H1 (cell line): ENCODE measurements at regions not wholly inside any gene's neighbourhood (a gene's known extent, or its start where the extent isn't known, plus 50 kb on each side); places are given as distances from the start of the nearest gene placed in this dataset.

Source experiments
- CTCF ChIA-PET: fragments of 300-600 bp; sonication (Branson Sonifier 250); formaldehyde crosslinking; loops from one replicate; lab custom pipeline; 2021; ENCODE audit not compliant: partially characterized antibody; lab: Charles Lee
- POLR2A ChIA-PET: fragments of 300-600 bp; sonication (Branson Sonifier 250); formaldehyde crosslinking; loops from one replicate; lab custom pipeline; 2021; ENCODE audit warnings: inconsistent platforms; ENCODE audit not compliant: partially characterized antibody; lab: Charles Lee
- DNase-seq, 2 experiments: peaks; one replicate each; pipeline versions ENCODE4 v3.0.0 to v3.0.0-alpha.2; 2010 to 2022; ENCODE audit warnings: low spot score in 2 of 2, low read depth in 1 of 2, mixed read lengths in 1 of 2
- FAIRE-seq: peaks from 2 replicates; lab custom pipeline; 2011; peaks lifted over from hg19 to GRCh38; lab: Jason Lieb, UNC
- H2AFZ ChIP-seq: 2 replicates; pipeline ENCODE4 v1.8.1; 2012; ENCODE audit warnings: low read length, inconsistent platforms
- H2AK5ac ChIP-seq: 2 replicates; pipeline ENCODE4 v1.6.1; 2013; ENCODE audit warnings: low read depth, low read length
- H2BK120ac ChIP-seq: replicated peaks from 2 replicates; pipeline ENCODE3; 2013; ENCODE audit warnings: low read depth, low read length, inconsistent platforms
- H2BK12ac ChIP-seq: 2 replicates; pipeline ENCODE4 v1.6.1; 2013; ENCODE audit warnings: low read depth, low read length
- H2BK15ac ChIP-seq: 2 replicates; pipeline ENCODE4 v1.6.1; 2013; ENCODE audit warnings: low read length
- H2BK20ac ChIP-seq: 2 replicates; pipeline ENCODE4 v1.6.1; 2013; ENCODE audit warnings: low read length
- H2BK5ac ChIP-seq: 2 replicates; pipeline ENCODE4 v1.6.1; 2013; ENCODE audit warnings: low read depth, low read length
- H3K14ac ChIP-seq: 2 replicates; pipeline ENCODE4 v1.6.1; 2013; ENCODE audit warnings: inconsistent platforms; ENCODE audit not compliant: insufficient read length
- H3K18ac ChIP-seq: 2 replicates; pipeline ENCODE4 v1.6.1; 2013; ENCODE audit warnings: low read length; ENCODE audit errors: extremely low read depth
- H3K23ac ChIP-seq: 2 replicates; pipeline ENCODE4 v1.6.1; 2013; ENCODE audit warnings: inconsistent platforms; ENCODE audit not compliant: insufficient read length
- H3K23me2 ChIP-seq: 2 replicates; pipeline ENCODE4 v1.6.1; 2013; ENCODE audit warnings: low read depth, low read length
- H3K27ac ChIP-seq: 2 replicates; pipeline ENCODE4 v1.6.1; 2011; ENCODE audit warnings: low read depth, low read length, inconsistent platforms
- H3K27me3 ChIP-seq, 4 experiments: replicated peaks in 1 of 4; 1 replicate in 1 of 4; 2 replicates in 3 of 4; pipeline versions ENCODE4 v1.6.1 to v1.8.1; 2011 to 2013; ENCODE audit warnings: low read length in 3 of 4, mild to moderate bottlenecking in 3 of 4, inconsistent platforms in 2 of 4, mixed read lengths in 2 of 4, moderate library complexity in 1 of 4; ENCODE audit not compliant: control insufficient read depth in 3 of 4, insufficient read depth in 3 of 4; ENCODE audit errors: extremely low read depth in 1 of 4
- H3K36me3 ChIP-seq, 4 experiments: 2 replicates each; pipeline versions ENCODE4 v1.6.1 to v1.8.1; 2011 to 2013; ENCODE audit warnings: mild to moderate bottlenecking in 4 of 4, low read length in 3 of 4, moderate library complexity in 2 of 4, control low read depth in 1 of 4, inconsistent platforms in 1 of 4; ENCODE audit not compliant: insufficient read depth in 4 of 4, control insufficient read depth in 2 of 4
- H3K4ac ChIP-seq: replicated peaks from 2 replicates; pipeline ENCODE3; 2013; ENCODE audit warnings: low read length, low read depth, mixed read lengths, inconsistent platforms; ENCODE audit not compliant: insufficient read length
- H3K4me1 ChIP-seq, 4 experiments: replicated peaks in 1 of 4; 1 replicate in 1 of 4; 2 replicates in 3 of 4; pipeline versions ENCODE4 v1.6.1 to v1.8.1; 2011 to 2013; ENCODE audit warnings: low read length in 3 of 4, inconsistent platforms in 2 of 4, mixed read lengths in 1 of 4; ENCODE audit not compliant: insufficient read depth in 4 of 4, control insufficient read depth in 3 of 4
- H3K4me2 ChIP-seq, 2 experiments: 2 replicates each; pipeline versions ENCODE4 v1.6.1 to v1.8.1; 2011 to 2013; ENCODE audit warnings: low read depth in 2 of 2, low read length in 2 of 2, control low read depth in 1 of 2, inconsistent platforms in 1 of 2, mild to moderate bottlenecking in 1 of 2; ENCODE audit not compliant: insufficient read depth in 1 of 2
- H3K4me3 ChIP-seq, 4 experiments: fragments of 200-600, 300-600 bp in 1 of 4; sonication (generic), shearing (Covaris generic), sonication (Bioruptor Twin) in 1 of 4; 2 replicates each; pipeline versions ENCODE4 v1.5.1 to v1.8.1; 2011 to 2016; ENCODE audit warnings: low read length in 4 of 4, low read depth in 3 of 4, control low read depth in 2 of 4, inconsistent platforms in 2 of 4, mild to moderate bottlenecking in 2 of 4, mixed read lengths in 1 of 4, moderate library complexity in 1 of 4; ENCODE audit not compliant: insufficient read depth in 2 of 4; ENCODE audit errors: extremely low read depth in 1 of 4
- H3K56ac ChIP-seq: replicated peaks from 2 replicates; pipeline ENCODE3; 2013; ENCODE audit warnings: low read depth, mild to moderate bottlenecking, mixed read lengths, low read length, inconsistent platforms; ENCODE audit not compliant: insufficient read length
- H3K79me1 ChIP-seq: 2 replicates; pipeline ENCODE4 v1.6.1; 2013; ENCODE audit warnings: low read depth, low read length, control low read depth
- H3K79me2 ChIP-seq, 2 experiments: 2 replicates each; pipeline versions ENCODE4 v1.6.1 to v1.8.1; 2012 to 2013; ENCODE audit warnings: low read length in 2 of 2, mild to moderate bottlenecking in 2 of 2, inconsistent platforms in 1 of 2; ENCODE audit not compliant: insufficient read depth in 2 of 2, control insufficient read depth in 1 of 2
- H3K9ac ChIP-seq, 4 experiments: replicated peaks in 1 of 4; 1 replicate in 1 of 4; 2 replicates in 3 of 4; pipeline versions ENCODE4 v1.6.1 to v1.8.1; 2011 to 2013; ENCODE audit warnings: low read depth in 3 of 4, low read length in 3 of 4, control low read depth in 2 of 4, mild to moderate bottlenecking in 2 of 4, moderate library complexity in 2 of 4, inconsistent platforms in 1 of 4; ENCODE audit errors: extremely low read depth in 1 of 4
- H3K9me3 ChIP-seq, 2 experiments: 2 replicates each; pipeline versions ENCODE4 v1.6.1 to v1.8.1; 2012 to 2013; ENCODE audit warnings: mild to moderate bottlenecking in 2 of 2, moderate library complexity in 2 of 2, control low read depth in 1 of 2, inconsistent platforms in 1 of 2, low read depth in 1 of 2, low read length in 1 of 2, mixed read lengths in 1 of 2; ENCODE audit not compliant: insufficient read depth in 2 of 2
- H4K20me1 ChIP-seq, 2 experiments: replicated peaks in 1 of 2; 2 replicates each; pipeline versions ENCODE3 to v1.8.1; 2011 to 2013; ENCODE audit warnings: inconsistent platforms in 2 of 2, low read length in 2 of 2, mild to moderate bottlenecking in 1 of 2; ENCODE audit not compliant: insufficient read depth in 2 of 2, control insufficient read depth in 1 of 2
- H4K5ac ChIP-seq: 2 replicates; pipeline ENCODE4 v1.6.1; 2013; ENCODE audit warnings: low read length, low read depth, mixed read lengths, inconsistent platforms; ENCODE audit not compliant: insufficient read length
- H4K8ac ChIP-seq: 2 replicates; pipeline ENCODE4 v1.8.0; 2013; ENCODE audit warnings: mild to moderate bottlenecking, moderate library complexity, low read length, inconsistent platforms; ENCODE audit not compliant: insufficient read depth; ENCODE audit errors: extremely low read depth
- H4K91ac ChIP-seq: replicated peaks from 2 replicates; pipeline ENCODE3; 2013; ENCODE audit warnings: low read length, mixed read lengths, inconsistent platforms; ENCODE audit not compliant: insufficient read length
- CEBPB ChIP-seq: IDR thresholded peaks from 2 replicates; pipeline ENCODE4 v1.6.1; 2012; ENCODE audit warnings: low read depth, low read length
- CHD1 ChIP-seq: IDR thresholded peaks from 2 replicates; pipeline ENCODE4 v1.6.1; 2012; ENCODE audit warnings: low read depth, low read length, improper control_type of control experiment
- GTF2F1 ChIP-seq: IDR thresholded peaks from 2 replicates; pipeline ENCODE4 v1.6.1; 2012; ENCODE audit warnings: low read depth, low read length, improper control_type of control experiment, borderline replicate concordance
- JUND ChIP-seq: IDR thresholded peaks from 2 replicates; pipeline ENCODE4 v1.6.1; 2011; ENCODE audit warnings: mild to moderate bottlenecking, improper control_type of control experiment, low read length
- NRF1 ChIP-seq: IDR thresholded peaks from 2 replicates; pipeline ENCODE4 v1.6.1; 2011; ENCODE audit warnings: mild to moderate bottlenecking, low read depth, low read length, improper control_type of control experiment
- POU5F1 ChIP-seq: IDR thresholded peaks from 2 replicates; pipeline ENCODE4 v1.6.1; 2011; ENCODE audit warnings: low read depth, mild to moderate bottlenecking, low read length, moderate library complexity
- RAD21 ChIP-seq, 2 experiments: IDR thresholded peaks in 1 of 2; conservative IDR thresholded peaks in 1 of 2; 2 replicates each; pipeline ENCODE4 v1.6.1; 2011; ENCODE audit warnings: low read depth in 2 of 2, low read length in 2 of 2, improper control_type of control experiment in 1 of 2, inconsistent platforms in 1 of 2, mild to moderate bottlenecking in 1 of 2, moderate library complexity in 1 of 2
- RNF2 ChIP-seq: fragments of 200-900, 300-1000 bp; sonication (generic); IDR thresholded peaks from 2 replicates; pipeline ENCODE4 v1.7.1; 2016; ENCODE audit warnings: borderline replicate concordance, low read depth, mild to moderate bottlenecking, antibody characterized with exemption, low read length; ENCODE audit not compliant: poor library complexity, severe bottlenecking; ENCODE audit errors: missing control alignments
- RXRA ChIP-seq: IDR thresholded peaks from 2 replicates; pipeline ENCODE4 v1.6.1; 2011; ENCODE audit warnings: low read depth, mild to moderate bottlenecking, low read length, moderate library complexity; ENCODE audit not compliant: insufficient read depth
- SIX5 ChIP-seq: IDR thresholded peaks from 2 replicates; pipeline ENCODE4 v1.6.1; 2011; ENCODE audit warnings: mild to moderate bottlenecking, low read depth, low read length
- SP4 ChIP-seq: IDR thresholded peaks from 2 replicates; pipeline ENCODE4 v1.6.1; 2012; ENCODE audit warnings: low read length, inconsistent platforms
- ZNF274 ChIP-seq: IDR thresholded peaks from 2 replicates; pipeline ENCODE4 v1.7.0; 2012; ENCODE audit warnings: low read length, borderline replicate concordance; ENCODE audit errors: extremely low read depth

DNA sequence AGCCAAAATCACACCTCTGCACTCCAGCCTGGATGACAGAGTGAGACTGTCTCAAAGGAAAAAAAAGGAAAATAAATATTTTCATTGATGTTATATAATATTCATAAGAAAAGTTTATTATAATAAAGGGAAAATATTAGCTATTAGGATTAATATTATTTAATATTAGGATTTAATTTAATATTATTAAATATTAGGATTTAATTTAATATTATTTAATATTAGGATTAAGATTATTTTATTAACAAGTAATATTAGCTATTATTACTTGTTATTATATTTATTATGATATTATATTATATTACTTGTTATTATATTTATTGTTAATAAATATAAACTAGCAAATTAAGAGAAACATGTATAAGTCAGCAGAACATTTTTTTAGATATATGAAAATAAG, 518.1 kb downstream of the FSCB start:
- no peak overlapping the region for H2AK5ac ChIP-seq
- H3K27me3 ChIP-seq, result no peaks in the 10 kb centered on the region
- H3K27ac ChIP-seq, result no peak overlapping the region
- H3K79me1 ChIP-seq, result no peaks in the 10 kb centered on the region
- H3K23ac ChIP-seq, result no peak overlapping the region
- H3K4me3 ChIP-seq, result no peak overlapping the region
- ChIA-PET POLR2A (no interaction called here), CTCF (interaction anchor here (1.4 kb wide), 1 partner anchor 12 kb away, joined by 3 read pairs; no protein-coding TSS in a partner anchor)
- no peak overlapping the region for H2BK12ac ChIP-seq
- no peaks in the 10 kb centered on the region for H3K79me2 ChIP-seq
- no peak overlapping the region for H4K8ac ChIP-seq
- no peaks in the 10 kb centered on the region for H4K20me1 ChIP-seq
- TF ChIP-seq RAD21 (IDR thresholded peaks at IDR 0.05 in 1 of 2, conservative IDR thresholded peaks at IDR 0.05 in 1 of 2; ENCODE audit: low read depth in 2 of 2, low read length in 2 of 2) (no peak), GTF2F1 (no peak), CEBPB (no peak), JUND (no peak), RXRA (no peak), POU5F1 (no peak), SIX5 (no peak), SP4 (no peak), NRF1 (no peak), RNF2 (no peak), ZNF274 (no peak), CHD1 (no peak)
- H3K9ac ChIP-seq, result no peak overlapping the region
- no peak overlapping the region for H2BK5ac ChIP-seq
- no peak overlapping the region for H3K4ac ChIP-seq
- no peak overlapping the region for H3K56ac ChIP-seq
- no peaks in the 10 kb centered on the region; a peak in 1 of 8 replicates for H3K36me3 ChIP-seq
- H2BK15ac ChIP-seq, result no peak overlapping the region
- H4K91ac ChIP-seq, result no peak overlapping the region
- no peaks in the 10 kb centered on the region for H3K9me3 ChIP-seq
- H2BK20ac ChIP-seq, result no peak overlapping the region
- no peak overlapping the region for H3K4me2 ChIP-seq
- no peak overlapping the region for H2AFZ ChIP-seq
- H4K5ac ChIP-seq, result no peak overlapping the region
- H3K14ac ChIP-seq, result no peak overlapping the region
- no peak for DNase-seq
- H2BK120ac ChIP-seq, result no peak overlapping the region
- H3K18ac ChIP-seq, result no peak overlapping the region
- no peaks in the 10 kb centered on the region for H3K23me2 ChIP-seq
- H3K4me1 ChIP-seq, result no peaks in the 10 kb centered on the region
- no peak for FAIRE-seq
